Astrocyte (in vitro differentiated cells and primary cell): ENCODE measurements at regions not wholly inside any gene's neighbourhood (a gene's known extent, or its start where the extent isn't known, plus 50 kb on each side); places are given as distances from the start of the nearest gene placed in this dataset.

Experiments used
- DNase-seq: peaks from one replicate; pipeline ENCODE4 v3.0.0-alpha.2; 2010; ENCODE audit warnings: low read depth
- FAIRE-seq: peaks from 2 replicates; lab custom pipeline; 2011; peaks lifted over from hg19 to GRCh38; lab: Jason Lieb, UNC
- H2AFZ ChIP-seq: 2 replicates; pipeline ENCODE4 v1.6.0; 2012; ENCODE audit warnings: low read depth, low read length, inconsistent platforms
- H3K27ac ChIP-seq: 2 replicates; pipeline ENCODE4 v1.5.1; 2011; ENCODE audit warnings: low read depth, low read length, inconsistent platforms
- H3K27me3 ChIP-seq: 2 replicates; pipeline ENCODE4 v1.6.0; 2011; ENCODE audit warnings: low read length, inconsistent platforms; ENCODE audit not compliant: insufficient read depth
- H3K36me3 ChIP-seq: 2 replicates; pipeline ENCODE4 v1.5.1; 2011; ENCODE audit warnings: low read length, inconsistent platforms; ENCODE audit not compliant: insufficient read depth
- H3K4me1 ChIP-seq: 2 replicates; pipeline ENCODE4 v1.5.1; 2011; ENCODE audit warnings: low read length, inconsistent platforms; ENCODE audit not compliant: insufficient read depth
- H3K4me2 ChIP-seq: 2 replicates; pipeline ENCODE4 v1.6.0; 2012; ENCODE audit warnings: low read length, inconsistent platforms
- H3K4me3 ChIP-seq: 2 replicates; pipeline ENCODE4 v1.5.1; 2011; ENCODE audit warnings: low read depth, mild to moderate bottlenecking, low read length, inconsistent platforms; ENCODE audit not compliant: insufficient read depth
- H3K79me2 ChIP-seq: 2 replicates; pipeline ENCODE4 v1.6.0; 2012; ENCODE audit warnings: mild to moderate bottlenecking, low read length, inconsistent platforms; ENCODE audit not compliant: insufficient read depth
- H3K9ac ChIP-seq: 2 replicates; pipeline ENCODE4 v1.6.0; 2012; ENCODE audit warnings: mild to moderate bottlenecking, low read length, inconsistent platforms
- H3K9me3 ChIP-seq: 2 replicates; pipeline ENCODE4 v1.5.1; 2012; ENCODE audit warnings: low read depth, mild to moderate bottlenecking, low read length, inconsistent platforms; ENCODE audit not compliant: insufficient read depth
- H4K20me1 ChIP-seq: 2 replicates; pipeline ENCODE4 v1.6.0; 2012; ENCODE audit warnings: low read length, inconsistent platforms; ENCODE audit not compliant: insufficient read depth
- H3K27ac Mint-ChIP-seq: one replicate; pipeline ENCODE4 v1.8.0; 2021; ENCODE audit warnings: mild to moderate bottlenecking, mixed read lengths; ENCODE audit not compliant: unreplicated experiment
- H3K27me3 Mint-ChIP-seq: one replicate; pipeline ENCODE4 v1.8.0; 2021; ENCODE audit warnings: low read depth, mixed read lengths; ENCODE audit not compliant: unreplicated experiment
- H3K36me3 Mint-ChIP-seq: one replicate; pipeline ENCODE4 v1.8.0; 2021; ENCODE audit warnings: low read depth, mixed read lengths; ENCODE audit not compliant: unreplicated experiment
- H3K4me1 Mint-ChIP-seq: one replicate; pipeline ENCODE4 v1.8.0; 2021; ENCODE audit warnings: low read depth, mixed read lengths; ENCODE audit not compliant: unreplicated experiment
- H3K4me3 Mint-ChIP-seq: one replicate; pipeline ENCODE4 v1.8.0; 2021; ENCODE audit warnings: mild to moderate bottlenecking, moderate library complexity, mixed read lengths; ENCODE audit not compliant: unreplicated experiment
- H3K9me3 Mint-ChIP-seq: one replicate; pipeline ENCODE4 v1.8.0; 2021; ENCODE audit warnings: mild to moderate bottlenecking, mixed read lengths; ENCODE audit not compliant: unreplicated experiment
- EZH2 ChIP-seq: IDR thresholded peaks from 2 replicates; pipeline ENCODE4 v1.6.1; 2012; ENCODE audit warnings: mild to moderate bottlenecking, low read length, inconsistent platforms; ENCODE audit not compliant: insufficient read depth
- TF ChIP-seq, protein P1 (sequence below): IDR thresholded peaks from 2 replicates; pipeline ENCODE4 v1.5.1; 2011; ENCODE audit warnings: low read depth, mild to moderate bottlenecking, inconsistent platforms, low read length, moderate library complexity; ENCODE audit not compliant: insufficient read depth

DNA sequence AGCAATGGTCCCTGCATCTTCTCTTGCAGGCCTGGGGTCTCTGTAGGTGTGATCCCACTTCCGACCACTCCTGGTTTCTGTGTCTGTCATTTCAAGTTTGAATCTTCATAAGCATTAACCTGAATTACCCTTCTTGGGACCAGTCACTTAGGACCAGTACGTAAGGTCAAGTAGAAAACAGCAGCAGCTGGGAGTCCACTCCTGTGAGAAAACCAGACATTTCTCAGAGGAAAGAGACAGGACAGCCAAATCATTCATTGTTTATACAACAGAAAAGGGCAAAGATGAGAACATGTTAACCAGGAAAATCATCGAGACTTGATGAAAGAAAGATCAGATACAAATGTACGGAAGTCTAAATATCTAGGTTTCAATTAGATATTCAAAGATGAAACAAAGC lies 163.0 kb downstream of the MREG start:
- no peak for DNase-seq
- TF ChIP-seq EZH2, result no peak
- TF ChIP-seq, protein P1, sequence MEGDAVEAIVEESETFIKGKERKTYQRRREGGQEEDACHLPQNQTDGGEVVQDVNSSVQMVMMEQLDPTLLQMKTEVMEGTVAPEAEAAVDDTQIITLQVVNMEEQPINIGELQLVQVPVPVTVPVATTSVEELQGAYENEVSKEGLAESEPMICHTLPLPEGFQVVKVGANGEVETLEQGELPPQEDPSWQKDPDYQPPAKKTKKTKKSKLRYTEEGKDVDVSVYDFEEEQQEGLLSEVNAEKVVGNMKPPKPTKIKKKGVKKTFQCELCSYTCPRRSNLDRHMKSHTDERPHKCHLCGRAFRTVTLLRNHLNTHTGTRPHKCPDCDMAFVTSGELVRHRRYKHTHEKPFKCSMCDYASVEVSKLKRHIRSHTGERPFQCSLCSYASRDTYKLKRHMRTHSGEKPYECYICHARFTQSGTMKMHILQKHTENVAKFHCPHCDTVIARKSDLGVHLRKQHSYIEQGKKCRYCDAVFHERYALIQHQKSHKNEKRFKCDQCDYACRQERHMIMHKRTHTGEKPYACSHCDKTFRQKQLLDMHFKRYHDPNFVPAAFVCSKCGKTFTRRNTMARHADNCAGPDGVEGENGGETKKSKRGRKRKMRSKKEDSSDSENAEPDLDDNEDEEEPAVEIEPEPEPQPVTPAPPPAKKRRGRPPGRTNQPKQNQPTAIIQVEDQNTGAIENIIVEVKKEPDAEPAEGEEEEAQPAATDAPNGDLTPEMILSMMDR, result no peak
- peaks cover 3% of the 10 kb centered on the region for H3K9me3 Mint-ChIP-seq
- Histone ChIP-seq H3K79me2 (no peaks in the 10 kb centered on the region), H3K9ac (peak overlapping the region; percentile 61), H3K27ac (peak overlapping the region; percentile 90), H4K20me1 (no peaks in the 10 kb centered on the region), H3K27me3 (no peaks in the 10 kb centered on the region), H3K9me3 (no peaks in the 10 kb centered on the region), H3K4me3 (no peak overlapping the region), H3K4me2 (peak overlapping the region; percentile 50), H2AFZ (no peak overlapping the region), H3K4me1 (peaks cover 23% of the 10 kb centered on the region), H3K36me3 (no peaks in the 10 kb centered on the region)
- H3K36me3 Mint-ChIP-seq, result peaks cover 2% of the 10 kb centered on the region
- H3K27me3 Mint-ChIP-seq, result no peaks in the 10 kb centered on the region
- H3K27ac Mint-ChIP-seq, result peak overlapping the region; percentile 86
- H3K4me1 Mint-ChIP-seq, result peaks cover 23% of the 10 kb centered on the region
- H3K4me3 Mint-ChIP-seq, result no peak overlapping the region
- FAIRE-seq, result no peak

DNA sequence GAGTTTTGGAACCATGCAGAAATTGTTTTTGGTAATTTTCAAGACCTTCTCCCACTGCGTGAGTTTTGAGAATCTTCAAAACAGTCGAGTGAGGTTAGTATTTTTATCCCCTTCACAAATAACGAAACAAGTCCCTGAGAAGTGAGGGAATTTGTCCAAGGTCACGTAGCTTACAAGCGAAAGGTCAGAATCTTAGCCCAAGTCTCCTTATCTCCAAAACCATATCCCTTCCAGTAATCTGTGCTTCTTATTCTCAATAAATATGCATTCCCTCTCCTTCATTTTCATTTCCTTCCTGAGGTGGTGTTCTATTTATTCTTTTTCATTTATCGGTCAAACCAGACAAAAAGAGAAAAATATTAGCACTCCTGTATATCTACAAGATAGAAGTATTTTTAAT lies 163.6 kb downstream of the MREG start:
- no peaks in the 10 kb centered on the region for H3K27me3 Mint-ChIP-seq
- Histone ChIP-seq H3K27me3 (no peaks in the 10 kb centered on the region), H3K4me1 (peaks cover 23% of the 10 kb centered on the region), H3K79me2 (no peaks in the 10 kb centered on the region), H3K27ac (no peak overlapping the region), H3K9me3 (no peaks in the 10 kb centered on the region), H3K9ac (no peak overlapping the region), H2AFZ (no peak overlapping the region), H3K36me3 (no peaks in the 10 kb centered on the region), H3K4me3 (no peak overlapping the region), H4K20me1 (no peaks in the 10 kb centered on the region), H3K4me2 (no peak overlapping the region)
- no peak overlapping the region for H3K4me3 Mint-ChIP-seq
- H3K4me1 Mint-ChIP-seq, result peaks cover 23% of the 10 kb centered on the region
- H3K27ac Mint-ChIP-seq, result peak overlapping the region; percentile 19
- TF ChIP-seq, protein P1, result no peak
- no peak for TF ChIP-seq EZH2
- DNase-seq, result no peak
- peaks cover 2% of the 10 kb centered on the region for H3K36me3 Mint-ChIP-seq
- H3K9me3 Mint-ChIP-seq, result peaks cover 3% of the 10 kb centered on the region
- no peak for FAIRE-seq

DNA sequence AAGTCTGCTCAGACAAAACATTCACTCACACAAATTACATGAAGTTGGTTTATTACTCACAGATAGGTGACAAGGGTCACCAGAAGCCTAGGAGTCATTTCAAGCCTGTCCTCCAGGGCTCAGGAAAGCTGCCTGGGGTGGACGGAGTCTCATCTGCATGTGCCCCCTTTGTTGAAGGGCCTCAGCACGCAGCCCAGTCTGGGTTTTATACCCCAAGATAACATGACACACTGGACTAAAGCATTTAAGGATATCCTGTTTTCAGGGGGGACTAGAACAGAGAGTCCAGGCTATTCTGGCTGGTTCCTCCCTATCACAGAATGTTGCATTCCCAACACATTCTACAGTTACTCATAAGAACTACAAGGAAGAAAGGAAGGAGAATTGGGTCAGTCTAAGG lies 164.7 kb downstream of the MREG start:
- H3K36me3 Mint-ChIP-seq, result peaks cover 2% of the 10 kb centered on the region
- DNase-seq, result no peak
- peak overlapping the region; percentile 15 for H3K27ac ChIP-seq
- peaks cover 23% of the 10 kb centered on the region for H3K4me1 Mint-ChIP-seq
- FAIRE-seq, result no peak
- no peak overlapping the region for H2AFZ ChIP-seq
- no peak overlapping the region for H3K4me2 ChIP-seq
- no peaks in the 10 kb centered on the region for H3K79me2 ChIP-seq
- TF ChIP-seq, protein P1, result no peak
- no peak for TF ChIP-seq EZH2
- H3K4me1 ChIP-seq, result peaks cover 28% of the 10 kb centered on the region
- no peaks in the 10 kb centered on the region for H3K27me3 Mint-ChIP-seq
- H3K9me3 ChIP-seq, result no peaks in the 10 kb centered on the region
- H3K9ac ChIP-seq, result no peak overlapping the region
- H3K9me3 Mint-ChIP-seq, result peaks cover 2% of the 10 kb centered on the region
- H3K4me3 ChIP-seq, result no peak overlapping the region
- H3K4me3 Mint-ChIP-seq, result no peak overlapping the region
- no peaks in the 10 kb centered on the region for H4K20me1 ChIP-seq
- H3K27me3 ChIP-seq, result no peaks in the 10 kb centered on the region
- H3K27ac Mint-ChIP-seq, result no peak overlapping the region
- no peaks in the 10 kb centered on the region for H3K36me3 ChIP-seq
